HepG2 (cell line): ENCODE measurements at regions not wholly inside any gene's neighbourhood (a gene's known extent, or its start where the extent isn't known, plus 50 kb on each side); places are given as distances from the start of the nearest gene placed in this dataset.

ENCODE experiments used
- ATAC-seq: fragments of 200-7000 bp; cut with Tn5 transposase; 3 replicates; pipeline ENCODE4 v1.9.1; 2020; ENCODE audit warnings: mild to moderate bottlenecking, moderate library complexity
- BruUV-seq: library from RNA; stranded (reverse); fragments of 400-500 nt; replicated peaks from 2 replicates; lab custom pipeline; 2021; lab: Mats Ljungman, UMichigan
- CTCF ChIA-PET: fragments of 300-600 bp; formaldehyde crosslinking; extraction: SDS; loops from one replicate; lab custom pipeline; 2021; ENCODE audit warnings: low total read pairs, inconsistent platforms, low intra/inter-chr PET ratio; lab: Yijun Ruan, JAX
- POLR2A ChIA-PET: fragments of 350-600 bp; sonication (Branson Sonifier 250); formaldehyde crosslinking; loops from one replicate; lab custom pipeline; 2020; ENCODE audit warnings: antibody characterized with exemption, inconsistent platforms; lab: Yijun Ruan, JAX
- DNase-seq: peaks from one replicate; pipeline ENCODE4 v3.0.0-alpha.2; 2015; ENCODE audit warnings: low spot score
- FAIRE-seq: peaks from 3 replicates; lab custom pipeline; 2011; peaks lifted over from hg19 to GRCh38; lab: Jason Lieb, UNC
- H2AFZ ChIP-seq: one replicate; pipeline ENCODE4 v1.6.1; 2011; ENCODE audit warnings: low read length, inconsistent platforms
- H3K27ac ChIP-seq: fragments of 300-600 bp; 3 replicates; pipeline ENCODE4 v1.8.0; 2011; ENCODE audit warnings: mixed run types, mild to moderate bottlenecking, mixed read lengths, low read length, inconsistent platforms; ENCODE audit not compliant: insufficient read depth; ENCODE audit errors: extremely low read length
- H3K27me3 ChIP-seq, 2 experiments: fragments of 200-600 bp in 1 of 2; 2 replicates in 1 of 2; 3 replicates in 1 of 2; pipeline versions ENCODE4 v1.6.0 to v1.8.0; 2011; ENCODE audit warnings: low read length in 2 of 2, mild to moderate bottlenecking in 2 of 2, moderate library complexity in 2 of 2, inconsistent platforms in 1 of 2; ENCODE audit not compliant: insufficient read depth in 2 of 2, control insufficient read depth in 1 of 2
- H3K36me3 ChIP-seq, 2 experiments: fragments of 200-600 bp in 1 of 2; replicated peaks in 1 of 2; 2 replicates in 1 of 2; 3 replicates in 1 of 2; pipeline versions ENCODE4 v1.5.1 to v1.8.0; 2011; ENCODE audit warnings: low read length in 2 of 2, inconsistent platforms in 1 of 2; ENCODE audit not compliant: insufficient read depth in 2 of 2, control insufficient read depth in 1 of 2
- H3K4me1 ChIP-seq: 2 replicates; pipeline ENCODE4 v1.5.1; 2012; ENCODE audit warnings: low read length, inconsistent platforms; ENCODE audit not compliant: insufficient read depth
- H3K4me2 ChIP-seq: 2 replicates; pipeline ENCODE4 v1.6.0; 2011; ENCODE audit warnings: low read depth, low read length, inconsistent platforms
- H3K4me3 ChIP-seq, 3 experiments: fragments of 200-600 bp in 1 of 3; sonication (generic), shearing (Covaris generic) in 1 of 3; replicated peaks in 1 of 3; 2 replicates each; pipeline ENCODE4 v1.5.1; 2011 to 2016; ENCODE audit warnings: low read length in 3 of 3, inconsistent platforms in 2 of 3, low read depth in 2 of 3, mild to moderate bottlenecking in 2 of 3, control low read depth in 1 of 3, mixed read lengths in 1 of 3; ENCODE audit not compliant: insufficient read depth in 1 of 3
- H3K79me2 ChIP-seq: one replicate; pipeline ENCODE4 v1.6.1; 2011; ENCODE audit warnings: low read length, inconsistent platforms; ENCODE audit not compliant: insufficient read depth
- H3K9ac ChIP-seq: 2 replicates; pipeline ENCODE4 v1.6.0; 2011; ENCODE audit warnings: mild to moderate bottlenecking, low read depth, low read length, inconsistent platforms; ENCODE audit not compliant: insufficient read depth
- H3K9me3 ChIP-seq: 2 replicates; pipeline ENCODE4 v1.5.1; 2012; ENCODE audit warnings: mild to moderate bottlenecking, low read length
- H4K20me1 ChIP-seq: 2 replicates; pipeline ENCODE4 v1.6.0; 2011; ENCODE audit warnings: inconsistent platforms, mild to moderate bottlenecking, low read length, moderate library complexity; ENCODE audit not compliant: insufficient read depth
- ARNTL ChIP-seq: sonication (generic); formaldehyde crosslinking; IDR thresholded peaks from 2 replicates; pipeline ENCODE4 v1.4.0; 2020; ENCODE audit warnings: mild to moderate bottlenecking, missing genetic modification reagents
- ETV6 ChIP-seq: sonication (generic); formaldehyde crosslinking; conservative IDR thresholded peaks from 2 replicates; pipeline ENCODE4 v1.4.0; 2020; ENCODE audit warnings: missing genetic modification reagents
- FOSL2 ChIP-seq: sonication (generic); formaldehyde crosslinking; IDR thresholded peaks from 2 replicates; pipeline ENCODE4 v1.4.0; 2020; ENCODE audit warnings: missing genetic modification reagents
- MAFK ChIP-seq, 2 experiments: IDR thresholded peaks in 1 of 2; conservative IDR thresholded peaks in 1 of 2; 2 replicates each; pipeline ENCODE4 v1.6.1; 2011; ENCODE audit warnings: improper control_type of control experiment in 2 of 2, low read length in 2 of 2
- MNT ChIP-seq: fragments of 450-650 bp; IDR thresholded peaks from 2 replicates; pipeline ENCODE4 v1.6.1; 2016
- RCOR2 ChIP-seq: IDR thresholded peaks from 2 replicates; pipeline ENCODE4 v1.6.1; 2016; ENCODE audit warnings: missing biosample characterization, missing genetic modification reagents
- TBP ChIP-seq: sonication (generic); formaldehyde crosslinking; IDR thresholded peaks from 2 replicates; pipeline ENCODE4 v1.5.0; 2020; ENCODE audit warnings: missing genetic modification reagents
- ZBTB8A ChIP-seq: sonication (generic); formaldehyde crosslinking; IDR thresholded peaks from 2 replicates; pipeline ENCODE4 v1.4.0; 2020; ENCODE audit warnings: mild to moderate bottlenecking, low read depth, missing genetic modification reagents, borderline replicate concordance
- ZNF160 ChIP-seq: sonication (generic); formaldehyde crosslinking; IDR thresholded peaks from 2 replicates; pipeline ENCODE4 v1.8.0; 2022; ENCODE audit warnings: mild to moderate bottlenecking, inconsistent platforms, missing genetic modification reagents
- ZNF44 ChIP-seq: sonication (generic); formaldehyde crosslinking; IDR thresholded peaks from 2 replicates; pipeline ENCODE4 v1.5.1; 2020; ENCODE audit warnings: mild to moderate bottlenecking, missing genetic modification reagents
- WGBS: methylation state at CpG from one replicate; pipeline ENCODE4 v1.1.6; 2017; ENCODE audit warnings: low lambda C conversion rate; 5-methylcytosine and 5-hydroxymethylcytosine counted together
- in situ Hi-C: cut with HindIII; loops from 2 replicates; pipeline ENCODE4 v1.10.0; 2017; ENCODE audit warnings: low pct_unique_long_range_greater_than_20kb; ENCODE audit not compliant: extremely low pct_ligation_motif_present
- intact Hi-C: fragments of 100-400 bp; cut with micrococcal nuclease; formaldehyde crosslinking; loops from one replicate; pipeline ENCODE4 v1.10.0; 2022; ENCODE audit not compliant: unreplicated experiment
- TF ChIP-seq, protein P1 (sequence below): sonication (generic); formaldehyde crosslinking; IDR thresholded peaks from 2 replicates; pipeline ENCODE4 v1.9.0; 2022; ENCODE audit warnings: missing genetic modification reagents, mild to moderate bottlenecking, borderline replicate concordance
- TF ChIP-seq, protein P2 (sequence below): sonication (generic); formaldehyde crosslinking; IDR thresholded peaks from 2 replicates; pipeline ENCODE4 v1.5.0; 2020; ENCODE audit warnings: mild to moderate bottlenecking, missing genetic modification reagents

- DNase-seq (no peak), ATAC-seq (peak; percentile 69)
- TF ChIP-seq FOSL2 (CRISPR knock-in tag), result peak; percentile 47
- TF ChIP-seq, protein P1, sequence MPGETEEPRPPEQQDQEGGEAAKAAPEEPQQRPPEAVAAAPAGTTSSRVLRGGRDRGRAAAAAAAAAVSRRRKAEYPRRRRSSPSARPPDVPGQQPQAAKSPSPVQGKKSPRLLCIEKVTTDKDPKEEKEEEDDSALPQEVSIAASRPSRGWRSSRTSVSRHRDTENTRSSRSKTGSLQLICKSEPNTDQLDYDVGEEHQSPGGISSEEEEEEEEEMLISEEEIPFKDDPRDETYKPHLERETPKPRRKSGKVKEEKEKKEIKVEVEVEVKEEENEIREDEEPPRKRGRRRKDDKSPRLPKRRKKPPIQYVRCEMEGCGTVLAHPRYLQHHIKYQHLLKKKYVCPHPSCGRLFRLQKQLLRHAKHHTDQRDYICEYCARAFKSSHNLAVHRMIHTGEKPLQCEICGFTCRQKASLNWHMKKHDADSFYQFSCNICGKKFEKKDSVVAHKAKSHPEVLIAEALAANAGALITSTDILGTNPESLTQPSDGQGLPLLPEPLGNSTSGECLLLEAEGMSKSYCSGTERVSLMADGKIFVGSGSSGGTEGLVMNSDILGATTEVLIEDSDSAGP (CRISPR knock-in tag), result no peak
- TF ChIP-seq, all 625 proteins: peak for 1
- peaks cover 0 to 39% of the 10 kb centered on the region in 2 experiments; a peak in 4 of 5 replicates for H3K27me3 ChIP-seq
- no peaks in the 10 kb centered on the region for H3K36me3 ChIP-seq
- H2AFZ ChIP-seq, result no peak overlapping the region
- H3K9ac ChIP-seq, result no peak overlapping the region
- no TSS peak for BruUV-seq
- no peaks in the 10 kb centered on the region for H3K9me3 ChIP-seq
- H3K79me2 ChIP-seq, result no peaks in the 10 kb centered on the region
- no peak overlapping the region for H3K27ac ChIP-seq
- CTCF ChIA-PET, result no interaction called here
- POLR2A ChIA-PET, result no interaction called here
- intact Hi-C loops (no loop called here), in situ Hi-C loops (no loop called here)
- no peaks in the 10 kb centered on the region for H3K4me1 ChIP-seq
- H3K4me3 ChIP-seq, result no peak overlapping the region
- WGBS, result 10% methylated on average over 8 of the region's 8 CpGs
- H4K20me1 ChIP-seq, result no peaks in the 10 kb centered on the region
- FAIRE-seq, result no peak
- no peak overlapping the region for H3K4me2 ChIP-seq
Observed at GRCh38 chr2:105595536-105595935, 149.2 kb upstream of the NCK2 start.

GRCh38 chr2:105593221-105593967, 151.3 kb upstream of the NCK2 start:
- peaks cover 6% of the 10 kb centered on the region; the same call in 1 of the 2 replicates for H3K9me3 ChIP-seq
- H3K27me3 ChIP-seq, result peaks cover 0 to 29% of the 10 kb centered on the region in 2 experiments; a peak in 4 of 5 replicates
- H3K36me3 ChIP-seq, result no peaks in the 10 kb centered on the region
- no peaks in the 10 kb centered on the region for H4K20me1 ChIP-seq
- no TSS peak for BruUV-seq
- intact Hi-C loops, result no loop called here
- no peak overlapping the region for H3K4me3 ChIP-seq
- H3K27ac ChIP-seq, result no peak overlapping the region
- H3K4me2 ChIP-seq, result no peak overlapping the region
- CTCF ChIA-PET, result no interaction called here
- in situ Hi-C loops, result no loop called here
- FAIRE-seq, result no peak
- peak; percentile 34; the same call in 2 of the 3 replicates for ATAC-seq
- H2AFZ ChIP-seq, result no peak overlapping the region
- WGBS, result 41% methylated on average over 10 of the region's 11 CpGs
- H3K4me1 ChIP-seq, result no peaks in the 10 kb centered on the region
- no peak overlapping the region for H3K9ac ChIP-seq
- no peak for DNase-seq
- TF ChIP-seq ZNF160 (CRISPR knock-in tag) (no peak), MAFK (conservative IDR thresholded peaks at IDR 0.05 in 1 of 2, IDR thresholded peaks at IDR 0.05 in 1 of 2; ENCODE audit: low read length in 2 of 2) (no peak), ZNF44 (CRISPR knock-in tag) (no peak), ZBTB8A (no peak), ARNTL (CRISPR knock-in tag) (no peak), ETV6 (no peak), TBP (CRISPR knock-in tag) (no peak), MNT (no peak), RCOR2 (no peak)
- TF ChIP-seq, protein P2, sequence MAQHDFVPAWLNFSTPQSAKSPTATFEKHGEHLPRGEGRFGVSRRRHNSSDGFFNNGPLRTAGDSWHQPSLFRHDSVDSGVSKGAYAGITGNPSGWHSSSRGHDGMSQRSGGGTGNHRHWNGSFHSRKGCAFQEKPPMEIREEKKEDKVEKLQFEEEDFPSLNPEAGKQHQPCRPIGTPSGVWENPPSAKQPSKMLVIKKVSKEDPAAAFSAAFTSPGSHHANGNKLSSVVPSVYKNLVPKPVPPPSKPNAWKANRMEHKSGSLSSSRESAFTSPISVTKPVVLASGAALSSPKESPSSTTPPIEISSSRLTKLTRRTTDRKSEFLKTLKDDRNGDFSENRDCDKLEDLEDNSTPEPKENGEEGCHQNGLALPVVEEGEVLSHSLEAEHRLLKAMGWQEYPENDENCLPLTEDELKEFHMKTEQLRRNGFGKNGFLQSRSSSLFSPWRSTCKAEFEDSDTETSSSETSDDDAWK (CRISPR knock-in tag), result no peak
- POLR2A ChIA-PET, result no interaction called here
- H3K79me2 ChIP-seq, result no peaks in the 10 kb centered on the region
